ENCODE measurements at regions not wholly inside any gene's neighbourhood (a gene's known extent, or its start where the extent isn't known, plus 50 kb on each side); places are given as distances from the start of the nearest gene placed in this dataset.

- TF ChIP-seq YY1 (IDR thresholded peaks at IDR 0.05; ENCODE audit: insufficient read depth, insufficient read length) (no peak), SUZ12 (IDR thresholded peaks at IDR 0.05; ENCODE audit: extremely low read depth, insufficient read depth, insufficient read length) (no peak)
Measured at GRCh38 chr7:12779947-12780346, 92.5 kb downstream of the ARL4A start.
